LNCAP (cell line): ENCODE measurements at regions not wholly inside any gene's neighbourhood (a gene's known extent, or its start where the extent isn't known, plus 50 kb on each side); places are given as distances from the start of the nearest gene placed in this dataset.

ENCODE experiments used
- CTCF ChIP-seq: fragments of 450-650 bp; IDR thresholded peaks from 2 replicates; pipeline ENCODE4 v1.5.1; 2017; ENCODE audit warnings: mild to moderate bottlenecking

GRCh38 chr18:49731860-49732311, 81.4 kb downstream of the ACAA2 start:
- no peak for TF ChIP-seq CTCF

GRCh38 chr18:49731421-49731841, 81.9 kb downstream of the ACAA2 start:
- TF ChIP-seq CTCF, result no peak

- TF ChIP-seq CTCF, result no peak
These were observed 82.4 kb downstream of the ACAA2 start for GRCh38 chr18:49730951-49731391.

GRCh38 chr18:49728542-49728941, 84.8 kb downstream of the ACAA2 start:
- TF ChIP-seq CTCF, result peak; percentile 72

GRCh38 chr18:49727816-49728215, 85.5 kb downstream of the ACAA2 start:
- TF ChIP-seq CTCF, result no peak

GRCh38 chr18:49726675-49726963, 86.7 kb downstream of the ACAA2 start:
- no peak for TF ChIP-seq CTCF

- TF ChIP-seq CTCF, result no peak
These were observed 87.3 kb downstream of the ACAA2 start for GRCh38 chr18:49725809-49726674.
